GM19035 (cell line): ENCODE measurements at regions not wholly inside any gene's neighbourhood (a gene's known extent, or its start where the extent isn't known, plus 50 kb on each side); places are given as distances from the start of the nearest gene placed in this dataset.

ENCODE experiments used
- ATAC-seq: cut with Tn5 transposase; IDR thresholded peaks from one replicate; pipeline ENCODE4 v1.9.1; 2021; ENCODE audit not compliant: unreplicated experiment

DNA sequence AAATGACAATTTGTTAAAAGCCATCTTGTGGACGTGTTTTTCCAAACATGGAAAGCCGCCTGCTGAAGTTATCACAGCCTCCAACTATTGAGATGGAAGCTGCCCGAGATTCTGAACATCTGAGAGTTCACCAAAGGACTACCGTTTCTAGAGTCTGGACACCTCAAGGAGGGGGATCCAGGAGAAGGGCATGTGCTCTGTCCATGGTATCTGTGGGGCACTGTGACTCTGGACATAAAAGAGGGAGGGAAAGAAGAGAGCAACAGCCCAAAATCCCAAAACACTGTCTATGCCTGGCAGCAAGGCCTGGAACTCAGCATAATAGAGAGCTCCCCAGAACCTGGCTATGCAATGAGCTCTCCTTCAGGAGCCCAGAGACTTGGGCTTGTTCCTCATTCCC lies 319.9 kb downstream of the EN1 start:
- ATAC-seq = no peak

DNA sequence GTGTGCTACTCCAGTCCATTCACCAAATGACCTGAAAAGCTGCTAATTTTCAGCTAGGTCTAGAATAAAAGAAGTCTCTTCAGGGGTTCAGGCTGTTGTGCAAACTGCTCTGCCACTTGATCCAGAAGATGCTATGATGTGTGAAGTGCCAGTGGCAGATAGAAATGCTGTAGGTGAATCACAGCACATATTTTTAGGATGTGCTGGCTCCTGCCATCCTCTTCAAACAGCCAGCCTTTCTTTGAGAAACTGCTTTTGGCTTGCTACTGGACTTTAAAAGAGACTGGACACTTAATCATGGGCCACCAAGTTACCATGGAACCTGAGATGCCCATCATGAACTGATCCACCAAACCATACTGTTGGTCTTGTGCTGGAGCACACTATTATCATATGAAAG lies 322.1 kb downstream of the EN1 start:
- no peak for ATAC-seq

DNA sequence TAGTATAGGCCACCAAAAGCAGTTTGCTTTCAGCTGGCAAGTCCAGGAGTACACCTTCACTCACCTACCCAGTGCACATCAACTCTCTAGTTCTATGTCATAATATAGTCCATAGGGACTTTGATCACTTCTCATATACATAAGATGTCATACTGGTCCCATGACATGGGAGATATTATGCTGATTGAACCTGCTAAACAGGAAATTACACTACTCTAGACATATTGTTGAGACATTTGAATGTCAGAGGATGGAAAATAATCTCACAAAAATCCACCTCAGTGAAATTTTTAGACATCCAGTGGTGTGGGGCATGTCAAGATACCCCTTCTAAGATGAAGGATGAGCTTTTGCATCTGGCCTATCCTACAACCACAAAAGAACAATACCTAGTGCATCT lies 322.5 kb downstream of the EN1 start:
- ATAC-seq = no peak

DNA sequence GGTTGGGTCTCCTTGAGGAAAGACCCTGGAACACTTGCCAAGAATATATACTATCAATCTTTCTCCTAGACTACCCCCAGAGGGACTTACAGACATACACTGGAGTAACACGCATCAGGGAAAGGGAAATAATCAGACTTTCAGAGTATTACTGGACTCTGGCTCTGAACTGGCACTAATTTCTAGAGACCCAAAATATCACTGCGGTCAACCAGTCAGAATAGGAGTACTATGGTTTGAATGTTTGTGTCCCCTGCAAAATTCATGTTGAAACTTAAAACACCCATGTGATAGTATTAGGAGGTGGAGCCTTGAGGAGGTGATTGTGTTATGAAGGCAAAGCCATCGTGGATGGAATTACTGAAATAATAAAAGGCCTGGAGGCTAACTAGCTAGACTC lies 323.7 kb downstream of the EN1 start:
- ATAC-seq = no peak

DNA sequence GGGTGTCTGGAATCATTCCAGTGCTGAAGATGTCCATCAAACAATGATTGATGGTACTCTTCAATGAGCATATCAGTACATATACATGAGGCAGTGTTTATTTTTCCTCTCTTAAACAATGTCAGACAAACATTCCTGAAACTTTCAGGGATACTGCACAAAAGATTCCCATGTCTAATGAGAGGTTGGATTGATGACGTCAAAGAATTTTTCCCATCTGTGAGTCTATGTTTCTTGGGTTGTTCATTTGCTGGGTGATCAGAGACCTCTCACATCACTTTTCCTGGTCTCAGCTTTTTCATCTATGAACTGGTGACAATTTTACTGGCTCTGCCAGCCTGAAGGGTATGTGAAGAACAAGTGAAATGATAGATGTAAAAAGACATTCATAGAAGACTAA lies 325.5 kb downstream of the EN1 start:
- no peak for ATAC-seq

DNA sequence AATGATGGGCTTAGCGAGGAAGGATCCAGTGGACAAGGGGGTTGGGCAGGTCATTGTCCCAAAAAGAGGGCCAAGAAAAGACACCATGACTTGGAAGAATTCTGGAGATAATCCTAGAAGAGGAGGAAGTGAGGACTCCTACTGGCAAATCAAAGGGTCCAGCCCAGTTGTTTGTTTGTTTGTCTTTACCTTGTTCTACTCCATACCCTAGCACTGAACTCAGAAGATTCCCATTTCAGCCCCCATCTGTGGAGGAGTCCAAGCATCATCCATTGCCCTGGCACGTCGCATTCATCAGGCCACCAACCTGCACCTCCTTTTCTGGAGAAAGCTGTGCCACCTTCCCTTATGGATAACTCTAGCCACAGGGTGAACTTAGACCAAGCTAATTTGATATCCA lies 326.2 kb downstream of the EN1 start:
- ATAC-seq = no peak

DNA sequence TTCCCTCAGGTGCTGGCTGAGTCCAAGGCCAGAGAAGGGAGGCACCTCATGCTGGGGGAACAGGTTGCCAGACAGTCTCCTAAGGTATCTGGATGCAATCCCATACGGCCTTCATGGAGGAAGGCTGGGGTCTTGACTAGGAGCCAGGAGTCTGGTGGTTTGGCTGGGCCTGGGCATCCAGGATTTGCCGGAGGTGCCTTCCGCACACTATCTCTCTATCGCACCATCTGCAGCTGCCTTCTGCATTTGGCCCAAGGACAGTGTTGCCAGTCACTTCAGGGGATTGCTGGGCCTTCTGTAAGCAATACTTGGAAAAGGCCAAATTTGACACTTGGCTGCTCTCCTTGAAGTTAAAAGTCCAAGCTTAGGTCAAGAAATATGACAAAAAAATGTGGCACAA lies 327.2 kb downstream of the EN1 start:
- ATAC-seq = no peak

DNA sequence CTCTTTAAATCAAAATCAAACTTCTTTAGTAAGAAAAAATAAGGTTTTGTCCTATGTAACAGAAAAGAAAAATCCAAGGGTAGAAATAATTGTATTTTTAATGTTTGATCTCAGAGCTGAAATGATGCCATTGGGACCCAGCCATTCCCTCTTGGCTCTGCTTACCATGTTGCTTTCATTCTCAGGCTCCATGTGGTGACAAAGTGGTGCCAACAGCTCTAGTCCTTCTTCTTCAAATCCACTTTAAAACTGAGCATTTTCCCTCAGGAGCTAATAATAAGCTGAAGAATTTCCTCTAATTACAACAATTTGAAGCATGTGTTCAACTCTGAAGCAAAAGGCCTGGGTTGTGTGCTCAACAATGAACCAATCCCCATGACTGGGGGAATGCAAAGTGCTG lies 327.9 kb downstream of the EN1 start:
- no peak for ATAC-seq

DNA sequence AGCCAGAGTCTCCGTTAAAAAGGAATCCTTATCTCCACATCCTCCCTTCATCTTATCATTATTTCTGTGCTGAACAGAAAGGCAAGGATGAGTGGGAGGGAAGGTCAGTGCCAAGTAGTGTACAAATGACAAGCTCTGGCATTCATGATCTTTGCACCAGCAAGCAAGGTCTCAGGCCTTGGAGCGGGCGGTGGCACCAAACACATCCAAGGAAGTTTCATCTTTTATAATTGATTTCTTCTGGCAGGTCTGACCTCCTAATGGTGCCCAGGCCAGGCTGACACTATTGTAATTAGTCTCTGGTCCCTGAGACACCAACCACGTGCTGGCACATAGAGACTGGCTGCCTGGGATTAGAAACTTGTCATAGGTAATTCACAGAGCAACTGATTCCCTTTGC lies 336.6 kb downstream of the EN1 start:
- no peak for ATAC-seq

DNA sequence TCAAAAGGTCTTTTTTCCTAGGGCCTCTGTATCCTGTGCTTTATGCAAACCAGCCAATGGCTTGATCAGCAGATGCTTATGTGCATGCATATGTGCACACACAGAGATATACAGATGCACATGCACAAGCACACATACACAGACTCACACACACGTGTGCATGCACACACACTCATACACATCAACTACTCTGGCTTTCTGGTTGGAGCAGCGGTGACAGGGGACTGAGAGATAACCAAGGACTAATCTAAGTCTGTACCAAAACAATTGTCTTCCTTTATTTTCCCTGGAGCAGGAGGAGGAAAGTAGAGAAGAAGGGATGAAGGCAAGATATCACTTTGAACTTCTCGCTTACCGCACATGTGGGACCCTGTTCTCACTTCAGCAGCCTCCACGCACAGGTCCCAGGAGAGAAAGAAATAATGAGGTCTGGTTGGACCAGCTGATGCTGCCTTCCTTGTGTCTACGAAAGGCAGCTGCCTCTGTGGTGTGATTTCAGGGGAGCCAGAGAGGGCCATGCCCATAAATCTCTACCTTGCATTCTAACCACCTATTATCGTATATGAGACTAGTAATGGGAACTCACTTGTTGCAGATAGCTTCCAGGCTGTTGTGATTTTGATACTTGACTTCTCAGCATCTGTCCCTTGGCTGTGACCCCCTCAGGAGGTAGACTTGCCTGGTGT lies 338.0 kb downstream of the EN1 start:
- no peak for ATAC-seq

DNA sequence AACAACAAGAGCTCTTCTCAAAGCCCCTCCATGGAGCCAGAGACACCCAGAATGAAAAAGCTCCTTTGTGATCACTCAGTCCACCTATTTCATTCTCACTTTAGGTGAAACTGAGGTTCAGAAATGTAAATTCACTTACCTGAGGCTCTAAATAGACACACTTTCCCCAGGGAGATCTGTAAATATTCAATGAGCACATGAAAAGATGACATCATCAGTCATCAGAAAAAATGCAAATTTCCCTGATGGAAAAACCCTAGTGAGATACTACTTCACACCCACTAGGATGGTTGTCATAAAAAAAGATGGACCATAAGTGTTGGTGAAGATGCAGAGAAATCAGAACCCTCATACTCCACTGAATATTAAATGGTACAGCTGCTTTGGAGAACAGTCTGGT lies 339.2 kb downstream of the EN1 start:
- ATAC-seq = no peak

DNA sequence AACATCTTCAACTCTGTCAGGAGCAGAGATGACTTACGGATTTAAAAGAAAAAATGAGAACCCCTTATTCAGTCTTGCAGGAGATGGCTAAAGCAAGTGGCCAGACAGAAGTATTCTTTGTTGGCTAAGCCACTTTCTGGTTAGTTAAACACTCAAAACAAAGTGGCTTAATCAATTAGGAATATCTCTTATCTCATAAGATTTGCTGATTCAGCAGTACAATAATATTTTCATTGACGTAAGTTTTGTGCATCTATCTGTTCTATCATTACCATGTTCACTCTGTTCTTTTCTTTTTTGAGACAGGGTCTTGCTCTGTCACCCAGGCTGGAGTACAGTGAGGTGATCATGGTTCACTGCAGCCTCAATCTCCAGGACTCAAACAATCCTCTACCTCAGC lies 342.0 kb downstream of the EN1 start:
- ATAC-seq = no peak

DNA sequence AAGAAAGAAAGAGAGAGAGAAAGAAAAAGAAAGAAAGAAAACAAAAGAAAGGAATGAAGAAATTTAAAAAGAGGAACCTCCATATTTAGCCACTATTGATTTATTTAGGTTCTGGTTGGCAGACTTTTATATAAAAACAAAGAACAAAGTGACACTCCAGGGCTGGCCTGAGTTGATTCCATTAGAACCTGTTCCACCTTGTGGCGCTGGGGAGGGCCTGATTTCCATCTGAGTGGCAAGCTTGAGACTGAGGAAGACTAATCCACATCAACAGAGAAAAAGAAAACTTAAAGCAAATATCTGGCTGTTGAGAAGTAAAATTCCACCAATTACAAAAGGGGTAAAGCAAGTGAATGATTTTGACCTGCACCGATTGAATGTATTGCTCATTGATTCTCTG lies 345.3 kb downstream of the EN1 start:
- no peak for ATAC-seq

DNA sequence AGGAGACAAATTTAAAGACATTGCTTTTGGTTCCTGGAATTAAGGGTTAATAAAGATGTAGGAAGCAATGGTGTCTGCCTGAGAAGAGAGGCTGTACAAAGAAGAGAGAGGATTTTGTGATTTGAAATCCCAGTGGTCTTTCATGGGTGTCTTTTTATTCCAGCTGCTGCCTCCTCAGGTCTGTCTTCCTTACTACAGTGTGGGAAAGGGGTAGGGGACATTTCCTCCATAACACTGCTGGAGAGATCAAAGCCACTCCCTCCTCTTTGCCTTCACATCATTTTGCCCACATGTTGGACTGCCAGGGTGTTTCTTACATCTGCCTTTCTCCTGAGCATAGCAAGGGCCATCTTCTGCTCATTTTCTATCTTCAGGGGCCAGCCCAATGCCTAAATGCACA lies 348.5 kb downstream of the EN1 start:
- no peak for ATAC-seq

DNA sequence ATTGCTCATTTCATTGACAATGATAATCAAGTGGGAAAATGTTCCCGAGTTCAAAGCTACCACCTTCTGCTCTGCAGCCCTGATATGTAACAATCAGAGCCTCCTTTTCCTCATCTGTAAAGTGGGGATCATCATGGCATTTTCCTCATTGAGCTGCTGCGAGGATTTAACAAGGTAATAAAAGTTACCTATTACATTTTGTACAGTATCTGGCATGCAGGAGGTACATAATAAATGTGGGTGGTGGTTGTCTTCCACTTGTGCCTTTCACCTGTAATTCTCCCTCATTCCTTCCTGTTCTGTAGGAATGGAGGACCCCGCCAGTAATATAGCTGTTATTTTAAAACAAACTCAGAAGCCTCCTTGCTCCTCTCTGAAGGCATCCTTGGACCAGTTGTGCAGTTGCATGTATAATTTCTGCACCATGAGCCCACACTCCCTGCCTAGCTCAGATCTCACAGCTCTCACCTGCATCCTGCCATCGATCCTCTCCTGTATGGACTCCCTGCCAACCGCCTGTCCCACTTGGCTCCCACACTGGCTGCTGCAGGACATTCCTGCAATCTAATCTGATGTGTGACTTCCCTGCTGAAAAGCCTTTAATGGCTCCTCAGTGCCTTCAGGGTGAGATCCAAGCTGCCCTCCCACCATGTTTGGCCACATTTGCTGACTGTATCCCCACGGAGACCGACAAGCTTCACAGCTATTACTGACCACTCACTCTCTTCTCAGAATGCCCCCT lies 350.4 kb downstream of the EN1 start:
- no peak for ATAC-seq

DNA sequence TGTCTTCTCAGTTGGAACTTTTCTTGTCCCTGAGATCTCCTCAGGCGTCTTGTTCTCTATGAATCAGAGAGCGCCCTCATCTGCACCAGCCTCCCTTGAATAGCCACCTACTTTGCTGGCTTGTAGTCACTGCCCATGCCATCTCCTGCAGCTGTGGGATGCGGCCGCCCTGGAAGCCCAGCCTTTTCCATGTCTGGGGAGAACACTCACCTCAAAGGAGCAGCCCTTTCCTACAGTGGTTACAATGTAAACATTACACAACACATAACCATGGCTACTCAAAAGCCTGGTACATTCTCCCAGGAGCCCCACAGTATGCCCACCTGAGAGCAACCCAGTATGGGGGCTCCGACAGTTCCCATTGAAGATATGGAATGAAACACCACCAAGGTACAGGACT lies 351.0 kb downstream of the EN1 start:
- ATAC-seq = no peak

DNA sequence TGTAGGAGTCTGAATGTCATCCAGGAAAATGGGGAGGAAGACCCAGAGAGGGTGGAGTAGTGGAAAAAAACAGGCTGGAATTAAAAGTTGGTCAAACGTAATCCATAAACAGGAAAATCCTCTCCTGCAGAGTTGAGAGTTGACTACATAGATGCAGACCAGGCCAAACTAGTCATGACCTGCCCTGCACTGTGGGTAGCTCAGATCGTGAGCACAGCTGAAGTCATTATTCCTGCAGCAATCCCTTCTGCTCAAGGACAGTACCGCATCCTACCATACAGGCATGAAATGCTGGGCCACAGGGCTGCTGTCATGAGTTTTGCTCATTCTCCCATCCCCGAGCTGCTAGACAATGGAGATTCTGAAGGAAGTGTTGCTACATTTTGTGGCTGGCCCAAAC lies 352.2 kb downstream of the EN1 start:
- ATAC-seq = no peak

DNA sequence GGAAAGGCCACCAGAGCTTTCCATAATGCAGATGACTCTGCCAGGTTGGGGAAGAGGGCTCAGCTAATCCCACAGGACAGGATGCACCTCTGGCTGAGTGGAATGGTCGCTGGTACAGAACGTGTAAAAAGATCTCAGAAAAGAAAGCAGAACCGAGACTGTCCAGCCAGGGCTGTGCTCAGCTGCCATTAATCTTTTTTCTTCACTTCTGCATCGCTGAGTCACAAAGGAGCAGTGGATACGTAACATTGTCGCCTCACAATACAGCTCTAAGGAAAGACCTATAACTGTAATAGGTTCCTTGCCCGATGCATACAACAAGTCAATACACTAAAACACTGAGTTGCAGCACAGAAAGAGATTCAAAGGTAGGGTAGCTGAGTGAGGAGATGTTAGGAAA lies 354.2 kb downstream of the EN1 start:
- ATAC-seq = no peak

DNA sequence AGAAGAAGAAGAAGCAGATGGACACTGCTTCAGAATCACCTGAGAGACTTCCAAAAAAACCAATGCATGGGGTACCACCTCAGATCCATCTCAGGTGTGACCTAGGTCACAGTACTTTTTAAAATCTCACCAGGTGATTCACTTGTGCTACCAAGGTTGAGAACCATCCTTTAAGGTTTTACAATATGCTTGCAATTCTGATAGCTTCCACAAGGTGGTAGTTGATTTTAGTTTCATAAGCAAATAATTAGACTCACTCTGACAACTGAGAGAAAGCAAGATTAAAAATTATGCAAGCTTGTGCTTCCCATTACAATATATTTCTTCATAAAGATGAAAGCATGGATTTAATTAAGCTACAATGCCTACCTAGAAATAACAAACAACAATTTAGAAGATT lies 355.1 kb downstream of the EN1 start:
- no peak for ATAC-seq

DNA sequence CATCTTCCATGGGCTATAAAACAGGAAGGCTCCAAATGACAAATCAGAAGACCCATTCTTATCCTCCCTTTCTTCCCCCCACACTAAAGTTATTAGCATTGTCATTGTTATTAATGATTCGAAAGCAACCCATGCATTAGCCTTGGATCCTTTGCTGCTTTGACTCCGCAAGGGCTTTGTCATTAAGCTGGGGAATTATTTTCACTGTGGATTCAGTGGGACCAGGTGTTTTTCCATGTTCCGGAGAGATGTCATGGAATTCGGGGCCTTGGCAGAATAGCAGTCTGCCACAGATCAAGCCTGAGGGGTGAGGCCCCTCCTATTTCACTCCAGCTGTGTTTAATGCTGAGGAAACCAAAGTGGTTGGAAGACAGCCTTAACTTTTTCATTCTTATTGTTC lies 357.1 kb downstream of the EN1 start:
- no peak for ATAC-seq

DNA sequence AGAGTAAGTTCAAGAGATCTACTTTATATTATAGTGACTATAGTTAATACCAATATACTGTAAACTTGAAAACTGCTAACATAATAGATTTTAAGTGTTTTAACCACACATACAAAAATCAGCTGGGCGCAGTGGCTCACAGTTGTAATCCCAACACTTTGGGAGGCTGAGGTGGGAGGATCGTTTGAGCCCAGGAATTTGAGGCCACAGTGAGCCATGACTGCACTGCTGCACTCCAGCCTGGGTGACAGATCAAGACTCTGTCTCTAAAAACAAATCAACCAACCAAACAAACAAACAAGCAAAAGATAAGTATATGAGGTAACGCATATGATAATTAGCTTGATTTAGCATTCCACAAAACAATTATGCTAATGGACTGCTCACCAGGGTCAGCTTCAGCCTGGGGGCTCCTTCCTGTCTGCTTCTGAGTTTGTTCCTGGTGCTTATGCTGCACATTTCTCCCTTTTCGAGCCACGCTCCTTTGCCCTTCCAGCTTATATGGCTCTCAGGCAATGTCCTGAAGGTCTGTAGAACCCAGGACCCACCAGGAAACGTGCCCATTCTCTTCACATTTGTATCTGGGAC lies 357.6 kb downstream of the EN1 start:
- ATAC-seq = no peak

DNA sequence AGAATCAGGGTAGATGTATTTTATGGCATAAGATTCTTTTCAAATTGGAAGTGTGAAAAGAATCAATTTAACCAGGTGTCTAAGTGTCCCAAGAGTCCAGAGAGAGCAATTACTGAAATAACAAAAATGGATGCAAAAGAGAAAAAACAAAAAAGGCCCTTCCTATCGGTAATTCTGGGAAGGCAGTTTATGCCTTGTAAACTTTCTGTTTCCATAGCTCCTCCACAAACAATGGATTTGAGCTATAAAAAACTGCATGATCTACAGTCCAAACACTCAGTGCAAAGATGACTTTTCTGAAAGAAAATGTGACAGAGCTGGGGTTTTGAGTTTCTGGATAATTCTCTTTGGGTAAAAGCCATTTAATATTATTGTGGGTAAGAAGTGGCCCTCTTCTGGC lies 366.1 kb downstream of the EN1 start:
- no peak for ATAC-seq

DNA sequence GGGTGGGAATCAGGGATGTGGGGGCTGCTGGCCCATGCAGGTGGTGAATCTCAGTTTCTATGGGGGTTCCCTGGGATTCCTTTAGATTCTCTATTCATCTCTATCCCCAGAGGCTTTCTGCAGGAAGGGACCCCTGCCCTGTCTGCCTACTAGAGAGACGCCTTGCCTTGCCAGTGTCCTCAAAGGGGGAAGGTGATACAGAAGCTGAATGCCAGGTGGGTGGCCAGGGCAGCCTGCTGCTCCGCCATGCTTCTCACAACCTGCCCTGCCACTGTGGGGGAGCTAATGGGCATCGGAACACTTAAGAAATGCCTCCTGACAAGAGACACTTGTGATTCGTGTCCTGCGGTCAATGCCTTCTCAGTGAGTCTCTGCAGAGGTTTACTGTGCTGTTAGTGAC lies 368.4 kb downstream of the EN1 start:
- ATAC-seq = no peak
